GM18909 (cell line): ENCODE measurements at regions not wholly inside any gene's neighbourhood (a gene's known extent, or its start where the extent isn't known, plus 50 kb on each side); places are given as distances from the start of the nearest gene placed in this dataset.
"Not testable (repeated sequence)": the region's sequence is repeated elsewhere in the genome, so short reads cannot be mapped to it uniquely, and the experiment has no call there.

Experiments used
- ATAC-seq: cut with Tn5 transposase; IDR thresholded peaks from one replicate; pipeline ENCODE4 v1.9.1; 2021; ENCODE audit warnings: mild to moderate bottlenecking; ENCODE audit not compliant: unreplicated experiment, poor library complexity

DNA sequence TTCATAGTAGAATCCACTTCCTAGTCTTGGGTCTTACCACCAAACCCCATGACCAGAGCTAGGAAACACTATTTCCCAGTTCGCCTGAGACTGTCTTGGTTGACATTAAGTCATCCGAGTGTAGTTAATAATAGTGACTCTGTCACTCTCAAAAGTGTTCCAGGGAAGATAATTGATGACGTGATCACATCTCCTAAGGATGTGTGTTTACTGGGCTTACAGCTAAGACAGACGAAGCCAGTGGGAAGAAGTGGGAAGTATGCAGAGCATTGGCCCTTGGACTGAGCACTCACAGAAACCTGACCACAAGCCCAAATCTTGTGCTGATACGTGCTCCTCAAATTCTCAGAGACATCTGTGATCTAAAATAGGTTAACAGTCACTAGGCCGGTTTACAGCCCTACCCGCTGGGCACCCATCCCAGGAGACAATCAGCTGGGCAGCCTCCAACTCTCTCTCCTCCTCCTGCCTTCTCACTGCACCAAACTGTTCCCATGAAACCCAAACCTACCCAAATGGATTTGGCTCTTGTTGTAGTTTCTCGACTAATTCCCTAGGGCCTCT lies 316.6 kb downstream of the TLE1 start:
- no peak for ATAC-seq

DNA sequence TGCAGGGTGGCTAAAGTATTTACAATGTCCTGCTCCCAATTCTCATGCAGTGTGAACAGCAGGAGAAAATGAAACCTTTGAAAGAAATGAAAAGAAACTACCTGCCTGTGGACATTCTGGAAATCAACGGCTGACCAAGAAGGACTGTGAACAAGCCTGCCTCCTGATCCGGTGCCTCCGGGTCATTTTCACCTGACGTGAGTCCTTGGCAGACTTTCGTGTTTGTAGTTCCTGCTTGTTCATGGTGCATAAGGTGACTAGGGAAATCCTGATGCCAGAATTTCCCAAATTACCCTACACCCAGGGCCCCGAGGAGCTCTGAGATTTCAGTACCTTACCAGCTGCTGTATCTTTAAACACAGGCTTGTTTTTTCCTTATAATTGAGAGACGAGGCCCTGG lies 317.5 kb downstream of the TLE1 start:
- no peak for ATAC-seq

DNA sequence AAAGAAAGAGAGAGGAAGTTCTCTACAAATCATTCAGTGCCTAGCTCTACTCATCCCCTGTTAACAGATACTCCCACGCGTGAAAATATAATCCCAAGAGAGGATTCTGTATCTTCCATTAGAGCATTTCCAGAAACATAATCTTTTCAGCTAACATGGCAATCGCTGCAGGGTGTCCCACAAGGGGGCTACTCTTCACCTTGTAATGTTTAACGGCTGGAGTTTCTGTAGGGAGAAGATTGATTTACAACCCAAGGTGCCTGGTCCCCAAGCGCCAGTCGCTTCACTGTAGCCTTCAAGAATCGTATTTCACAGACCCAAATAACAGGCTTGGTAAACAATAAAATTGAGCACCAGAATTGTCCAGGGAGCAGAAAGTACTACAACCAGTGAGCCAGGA lies 318.7 kb downstream of the TLE1 start:
- no peak for ATAC-seq

DNA sequence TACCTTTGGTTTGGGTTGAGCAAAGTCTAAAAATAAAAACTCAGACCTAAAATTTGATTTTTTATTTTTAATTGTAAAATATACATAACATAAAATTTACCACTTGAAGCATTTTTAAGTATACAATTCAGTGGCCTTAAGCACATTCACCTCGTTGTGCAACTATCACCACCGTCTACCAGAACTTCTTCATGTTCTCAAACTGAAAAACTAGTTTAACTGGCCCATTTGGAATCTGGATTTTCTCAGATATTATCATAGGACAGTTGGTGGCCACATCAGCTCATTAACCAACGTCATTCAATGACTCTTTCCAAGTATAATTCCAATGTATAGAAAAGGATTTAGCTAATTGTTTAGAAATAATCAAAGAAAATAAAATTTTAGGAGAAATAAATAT lies 319.3 kb downstream of the TLE1 start:
- ATAC-seq = no peak

DNA sequence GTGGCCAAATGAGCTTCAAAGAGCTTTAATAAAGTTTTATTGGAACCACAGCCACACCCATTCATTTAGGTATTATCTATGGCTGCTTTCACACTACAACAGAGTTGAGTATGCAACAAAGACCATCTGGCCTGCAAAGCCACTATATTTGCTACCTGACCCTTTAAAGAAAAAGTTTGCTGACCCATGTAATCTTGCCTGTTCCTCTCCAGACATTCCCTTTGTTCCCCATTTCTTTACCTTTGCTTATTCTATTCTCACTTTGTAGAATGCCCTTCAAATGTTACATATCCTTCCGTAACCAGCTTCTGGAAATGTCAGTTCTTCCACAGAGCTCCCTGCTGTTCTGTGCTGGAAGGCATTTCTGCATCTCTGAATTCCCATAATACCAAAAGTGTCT lies 320.2 kb downstream of the TLE1 start:
- ATAC-seq = no peak

DNA sequence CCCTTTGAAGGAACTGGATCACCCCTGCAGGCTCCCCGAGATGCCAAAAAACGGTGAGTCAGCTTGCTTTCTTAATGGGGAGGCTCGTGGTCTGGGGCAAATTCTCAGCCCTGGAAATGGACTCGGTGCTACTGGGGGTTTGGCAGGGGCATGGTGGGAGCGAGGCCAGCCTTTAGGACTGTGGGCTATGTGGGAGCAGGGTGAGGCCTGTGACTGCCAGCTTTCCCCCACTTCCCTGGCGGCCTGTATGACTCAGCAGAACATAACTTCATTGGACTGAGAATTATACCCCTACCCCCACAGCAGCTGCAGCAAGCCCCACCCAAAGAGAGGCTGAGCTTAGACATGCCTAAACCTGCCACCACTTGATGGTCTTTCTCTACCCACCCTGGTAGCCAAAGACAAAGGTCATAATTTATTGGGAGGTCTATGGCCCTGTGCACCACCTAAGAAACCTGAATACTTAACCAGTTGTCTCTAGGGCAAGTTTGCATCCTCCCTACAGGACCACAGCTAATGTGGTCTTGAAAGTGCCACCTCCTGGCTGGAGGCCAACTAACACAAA lies 325.3 kb downstream of the TLE1 start:
- no peak for ATAC-seq

DNA sequence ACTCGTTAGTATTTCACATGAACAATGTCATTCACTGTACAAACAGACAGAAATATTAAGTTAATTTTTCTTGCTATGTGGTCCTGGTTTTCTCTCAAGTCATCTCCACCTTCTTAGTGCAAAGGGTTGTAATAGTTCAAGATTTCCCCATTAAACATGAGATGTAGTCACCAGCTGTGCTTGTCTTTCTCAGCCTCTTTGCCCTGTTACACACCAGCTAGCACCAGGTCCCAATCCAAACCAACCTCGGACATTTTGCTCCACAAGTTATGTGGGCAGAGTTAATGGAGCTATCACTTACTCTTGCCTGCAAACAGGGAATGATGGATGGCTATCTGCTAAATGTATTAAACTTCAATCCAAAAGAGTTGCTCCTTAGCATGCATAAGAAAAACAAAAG lies 328.1 kb downstream of the TLE1 start:
- no peak for ATAC-seq

DNA sequence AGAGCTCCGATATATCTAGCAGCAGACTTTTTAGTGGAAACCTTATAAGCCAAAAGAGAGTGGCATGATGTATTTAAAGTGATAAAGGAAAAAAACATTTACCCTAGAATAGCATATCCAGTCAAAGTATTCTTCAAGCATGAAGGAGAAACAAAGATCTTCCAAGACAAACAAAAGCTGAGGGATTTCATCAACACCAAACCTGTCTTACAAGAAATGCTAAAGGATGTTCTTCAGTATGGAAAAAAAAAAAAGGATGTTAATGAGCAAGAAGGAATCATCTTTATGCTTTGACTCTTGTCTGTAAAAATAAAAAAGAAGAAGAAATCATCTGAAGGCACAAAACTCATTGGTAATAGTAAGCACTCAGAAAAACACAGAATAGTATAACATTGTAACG lies 338.2 kb downstream of the TLE1 start:
- ATAC-seq = no peak

DNA sequence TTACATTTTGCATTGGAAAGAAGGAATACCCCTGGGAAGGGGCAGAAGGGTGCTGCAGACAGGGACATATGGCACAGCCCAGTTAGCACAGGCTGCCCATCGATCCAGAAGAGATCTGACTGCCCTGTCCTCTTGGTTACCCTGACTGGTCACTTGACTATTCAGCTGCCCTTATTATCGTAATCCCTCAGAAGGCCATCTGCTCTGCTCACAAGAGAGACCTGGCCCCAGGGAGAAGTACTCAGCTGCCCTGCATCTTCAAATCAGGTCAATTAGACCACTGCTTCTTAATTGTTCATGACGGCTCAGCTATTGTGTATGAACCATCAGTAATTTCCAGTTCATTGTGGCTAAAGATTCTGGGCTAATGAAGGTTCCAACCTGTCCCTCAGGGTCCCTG lies 345.0 kb downstream of the TLE1 start:
- no peak for ATAC-seq

DNA sequence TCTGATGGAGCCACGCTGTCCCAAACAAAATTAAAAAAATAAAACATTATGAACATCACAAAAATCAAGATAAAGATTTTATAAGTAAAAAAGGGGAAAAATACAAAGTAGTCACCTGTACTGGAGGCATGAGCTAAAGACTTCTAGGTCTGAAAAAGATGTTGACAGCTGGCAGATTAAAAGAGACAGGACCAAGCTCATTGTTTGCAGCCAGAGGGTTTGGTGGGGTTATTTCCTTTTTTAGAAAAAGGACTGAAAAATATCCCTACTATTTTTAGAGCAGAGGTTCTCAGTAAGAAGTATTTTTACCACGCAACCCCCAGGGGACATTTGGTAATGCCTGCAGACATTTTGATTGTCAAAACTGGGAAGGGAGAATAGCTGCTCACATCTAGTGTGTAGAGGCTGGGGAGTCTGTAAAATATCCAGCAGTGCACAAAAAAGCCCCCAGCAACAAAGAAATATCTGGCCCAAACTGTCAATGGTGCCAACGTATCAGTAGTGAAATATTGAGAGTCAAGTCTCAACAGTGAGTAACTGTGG lies 353.4 kb downstream of the TLE1 start:
- no peak for ATAC-seq

DNA sequence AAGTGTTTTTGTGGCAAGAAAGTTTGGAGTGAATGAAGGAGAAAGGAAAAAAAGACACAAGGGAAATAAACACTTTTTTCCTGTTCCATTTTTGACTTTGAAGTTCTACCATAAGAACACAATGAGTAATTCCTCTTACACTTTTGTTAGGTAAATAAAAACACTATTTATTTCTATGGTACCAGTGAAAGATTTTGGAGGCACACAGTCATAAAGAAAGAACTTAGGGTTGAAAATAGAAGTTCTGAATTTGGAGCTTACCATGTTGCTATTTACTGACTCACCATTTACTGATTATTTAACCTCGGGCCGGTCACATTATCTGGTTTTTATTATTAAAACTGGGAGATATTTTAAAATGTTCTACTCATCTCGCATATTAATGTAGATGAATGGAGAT lies 367.8 kb downstream of the TLE1 start:
- ATAC-seq = no peak

DNA sequence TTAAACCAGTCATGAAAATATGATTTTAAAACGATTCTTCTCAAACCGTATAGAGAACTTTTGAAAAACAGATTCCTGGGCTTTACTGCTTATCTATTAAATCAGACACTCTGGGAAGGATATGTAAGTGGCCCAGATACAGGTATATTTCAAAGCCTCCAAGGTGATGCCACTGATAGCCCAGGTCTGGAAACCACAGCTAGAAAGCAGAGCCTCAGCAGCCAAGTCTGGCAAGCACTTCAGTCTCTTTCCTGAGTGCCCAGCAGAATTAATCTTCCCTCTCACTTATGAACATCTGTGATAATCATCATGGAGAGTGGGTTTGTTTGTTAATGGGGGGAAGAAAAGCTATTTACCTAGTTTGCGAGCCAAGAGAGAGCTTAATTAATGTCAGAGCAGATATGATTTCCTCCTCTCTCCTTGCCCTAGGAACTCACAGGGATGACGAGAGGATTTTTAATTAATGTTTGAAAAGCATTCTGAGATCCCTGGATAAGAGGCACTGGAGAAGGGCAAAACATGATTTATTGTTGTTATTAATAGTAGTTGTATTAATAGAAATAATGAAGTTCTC lies 368.4 kb downstream of the TLE1 start:
- no peak for ATAC-seq

DNA sequence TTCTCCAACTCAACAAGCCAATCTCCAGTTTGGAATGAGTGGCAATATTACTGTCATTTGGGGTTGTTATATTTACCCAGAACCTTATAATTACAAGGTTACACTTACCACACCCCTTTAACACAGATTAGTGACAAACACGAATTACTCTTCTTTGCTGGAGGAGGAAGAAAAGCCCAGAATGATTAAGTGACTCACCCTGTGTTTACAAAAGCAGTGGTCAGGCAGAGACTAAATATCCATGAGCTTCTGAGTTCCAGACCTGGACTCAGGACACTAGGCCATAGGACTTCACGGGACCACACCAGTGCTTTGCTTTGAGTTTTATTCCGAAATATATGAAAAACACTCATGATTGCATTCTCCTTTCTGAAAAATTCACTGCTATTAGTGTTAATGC lies 370.8 kb downstream of the TLE1 start:
- ATAC-seq = no peak

DNA sequence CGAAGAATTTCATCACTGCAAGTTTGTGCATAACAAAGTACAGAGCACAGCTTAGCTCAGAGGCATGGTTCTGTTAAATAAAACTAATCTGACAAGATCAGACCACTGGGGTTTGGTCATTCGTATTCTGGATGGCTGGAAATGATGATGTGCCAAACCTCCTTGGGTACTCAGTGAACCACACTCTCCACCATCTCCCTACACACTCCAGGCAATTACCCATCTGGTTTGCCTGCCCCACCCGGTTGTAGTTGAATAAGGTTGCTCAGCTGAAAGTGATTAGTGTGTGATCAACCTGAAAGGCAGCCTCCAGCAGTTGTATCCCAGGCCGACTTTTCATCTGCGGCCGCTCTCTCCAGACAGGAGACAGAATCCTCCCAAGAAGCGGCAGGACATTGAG lies 371.4 kb downstream of the TLE1 start:
- no peak for ATAC-seq

DNA sequence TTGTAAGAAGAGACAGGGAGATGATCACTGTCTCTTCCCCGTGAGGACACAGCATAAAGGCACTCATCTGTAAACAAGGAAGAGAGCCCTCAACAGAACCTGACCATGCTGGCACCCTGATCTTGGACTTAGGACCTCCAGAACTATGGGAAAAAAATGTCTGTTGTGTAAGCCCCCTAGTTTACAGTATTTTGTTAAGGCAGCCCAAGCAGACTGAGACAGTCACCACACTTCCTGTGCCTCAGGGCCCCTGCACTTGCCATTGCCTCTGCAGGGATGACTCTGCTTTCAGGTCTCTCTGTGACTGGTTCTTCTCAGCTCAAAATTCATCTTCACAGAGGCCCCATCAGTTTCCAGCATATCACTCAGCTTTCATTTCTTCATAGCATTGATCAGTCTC lies 372.1 kb downstream of the TLE1 start:
- ATAC-seq = no peak

DNA sequence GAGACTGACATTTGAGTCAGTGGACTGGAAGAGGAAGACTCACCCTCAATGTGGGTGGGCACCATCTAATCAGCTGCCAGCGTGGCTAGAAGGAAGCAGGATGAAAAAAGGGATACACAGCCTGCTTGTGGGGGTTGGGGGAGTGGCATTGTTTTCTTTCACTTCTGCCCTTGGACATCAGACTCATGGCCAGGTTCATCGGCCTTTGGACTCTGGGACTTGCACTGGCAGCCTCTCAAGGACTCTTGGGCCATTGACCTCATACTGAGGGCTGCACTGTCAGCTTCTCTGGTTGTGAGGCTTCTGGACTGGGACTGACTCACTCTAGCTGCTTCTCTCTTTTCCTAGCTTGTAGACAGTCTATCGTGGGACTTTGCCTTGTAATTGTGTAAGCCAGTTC lies 374.9 kb downstream of the TLE1 start:
- no peak for ATAC-seq

DNA sequence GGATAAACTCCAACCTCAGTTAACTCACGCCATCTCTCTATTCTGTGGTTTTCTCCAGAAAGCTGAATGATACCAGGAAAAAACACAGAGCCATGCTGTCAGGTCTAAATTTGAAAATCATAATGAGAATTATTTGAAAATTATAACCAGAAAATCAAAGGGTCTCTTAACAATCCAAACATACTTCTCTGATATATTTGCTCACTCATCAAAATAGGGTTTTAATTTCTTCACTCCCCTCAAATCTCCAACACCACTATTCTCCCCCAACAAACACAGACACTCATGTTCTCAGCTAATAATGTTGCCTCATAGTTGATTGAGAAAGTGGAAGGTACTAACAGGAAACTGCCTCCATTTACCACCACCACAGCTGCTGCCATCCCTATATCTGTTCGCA lies 375.5 kb downstream of the TLE1 start:
- ATAC-seq = no peak

DNA sequence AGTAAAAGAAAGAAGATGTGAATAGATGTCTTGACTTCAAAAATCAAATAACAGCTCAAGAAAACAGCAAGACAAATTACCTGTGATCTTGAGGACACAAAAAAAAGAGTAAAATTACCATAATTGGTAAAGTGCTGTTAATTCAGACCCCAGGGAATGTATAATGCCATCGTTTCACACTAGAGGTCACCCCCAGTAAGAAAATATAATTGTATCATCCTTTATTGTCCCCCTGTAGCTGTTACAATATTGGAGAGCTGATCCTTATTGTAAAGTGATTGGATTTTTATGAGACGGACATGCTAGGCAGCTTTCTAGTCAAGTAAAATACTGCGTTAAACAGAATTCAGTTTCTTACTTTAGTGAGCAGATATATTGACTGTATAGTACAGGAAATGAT lies 377.0 kb downstream of the TLE1 start:
- ATAC-seq = no peak

DNA sequence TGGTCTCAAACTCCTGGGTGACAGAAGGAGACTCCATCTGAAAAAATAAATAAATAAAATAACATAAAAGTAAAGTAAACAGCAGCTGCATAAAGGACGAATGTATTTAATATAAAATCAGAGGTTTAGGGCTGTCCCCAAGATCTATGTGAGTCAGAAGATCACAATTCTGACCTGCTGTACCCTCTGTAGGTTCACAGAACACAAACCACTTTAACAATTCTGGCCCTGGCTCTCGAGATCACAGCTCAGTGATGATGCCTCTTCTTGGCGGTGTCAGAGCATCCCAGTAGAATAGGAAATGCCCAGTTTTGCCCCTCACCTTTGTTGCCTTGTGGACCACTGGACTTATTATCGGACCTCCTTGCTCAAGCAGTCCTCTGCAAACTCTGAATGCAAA lies 380.9 kb downstream of the TLE1 start:
- ATAC-seq = no peak

DNA sequence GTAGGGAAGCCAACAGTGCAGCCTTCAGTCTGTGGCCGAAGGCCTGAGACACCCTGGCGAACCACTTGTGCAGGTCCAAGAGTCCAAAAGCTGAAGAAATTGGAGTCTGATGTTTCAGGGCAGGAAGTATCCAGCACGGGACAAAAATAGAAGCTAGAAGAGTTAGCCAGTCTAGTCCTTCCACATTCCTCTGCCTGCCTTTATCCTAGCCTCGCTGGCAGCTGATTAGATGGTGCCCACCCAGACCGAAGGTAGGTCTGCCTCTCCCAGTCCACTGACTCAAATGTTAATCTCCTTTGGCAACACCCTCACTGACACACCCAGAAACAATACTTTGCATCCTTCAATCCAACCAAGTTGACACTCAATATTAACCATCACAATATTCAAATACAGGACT lies 381.6 kb downstream of the TLE1 start:
- ATAC-seq = not testable (repeated sequence)

DNA sequence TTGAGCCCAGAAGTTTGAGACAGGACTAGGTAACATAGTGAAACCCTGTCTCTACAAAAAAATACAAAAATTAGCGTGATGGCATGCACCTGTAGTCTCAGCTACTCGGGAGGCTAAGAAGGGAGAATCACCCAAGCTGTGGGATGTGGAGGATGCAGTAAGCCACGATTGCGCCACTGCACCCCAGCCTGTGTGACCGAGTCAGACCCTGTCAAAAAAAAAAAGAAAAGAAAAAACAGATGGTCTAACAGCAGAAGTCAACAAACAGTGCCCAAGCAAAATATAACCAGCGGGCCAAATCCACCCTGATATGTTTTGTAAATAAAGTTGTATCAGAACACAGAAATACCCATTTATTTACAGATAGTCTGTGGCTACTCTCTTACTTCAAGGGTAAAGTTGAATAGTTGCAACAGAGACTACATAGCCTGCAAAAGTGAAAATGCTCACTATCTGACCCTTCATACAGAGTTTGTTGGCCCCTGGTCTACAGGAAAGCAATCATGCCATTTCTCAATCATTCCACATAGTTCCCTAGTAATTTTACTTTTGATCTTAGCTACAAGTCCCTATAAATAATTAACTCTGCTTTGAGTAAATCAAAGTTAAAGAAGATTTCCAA lies 383.7 kb downstream of the TLE1 start:
- no peak for ATAC-seq

DNA sequence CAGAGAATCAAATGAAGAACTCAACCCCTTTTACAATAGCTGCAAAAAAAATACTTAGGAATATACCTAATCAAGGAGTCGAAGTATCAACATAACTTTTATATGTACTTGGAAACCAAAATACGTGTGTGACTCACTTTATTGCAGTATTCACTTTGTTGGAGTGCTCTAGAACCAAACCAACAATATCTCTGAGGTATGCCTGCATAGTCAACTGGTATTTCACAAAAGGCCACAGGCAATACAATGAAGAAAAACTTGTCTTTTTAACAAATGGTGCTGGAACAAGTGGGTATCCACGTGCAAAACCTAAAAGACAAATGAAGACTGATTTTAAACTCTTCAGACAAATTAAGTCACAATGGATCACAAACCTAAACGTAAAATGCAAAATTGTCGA lies 385.7 kb downstream of the TLE1 start:
- no peak for ATAC-seq
